ENCODE measurements at regions not wholly inside any gene's neighbourhood (a gene's known extent, or its start where the extent isn't known, plus 50 kb on each side); places are given as distances from the start of the nearest gene placed in this dataset.

- POLR2A ChIA-PET, result no interaction called here
- Histone ChIP-seq H3K27ac (ENCODE audit: extremely low read depth, low read depth, low read length) (no peak overlapping the region), H3K36me3 (ENCODE audit: control insufficient read depth in 2 of 2, insufficient read depth in 1 of 2, low read length in 2 of 2) (no peaks in the 10 kb centered on the region), H3K4me3 (ENCODE audit: low read depth, low read length) (no peak overlapping the region), H3K4me1 (ENCODE audit: control insufficient read depth, insufficient read depth, low read length) (no peaks in the 10 kb centered on the region), H3K9me3 (ENCODE audit: control insufficient read depth, insufficient read depth, low read depth, low read length) (no peaks in the 10 kb centered on the region)
- CTCF ChIA-PET, result no interaction called here
- TF ChIP-seq KLF1 (tag by site-specific recombination; IDR thresholded peaks at IDR 0.05) (no peak), ZNF426 (tag by site-specific recombination; IDR thresholded peaks at IDR 0.05) (no peak), WT1 (tag by site-specific recombination; IDR thresholded peaks at IDR 0.05) (no peak), ZNF148 (tag by site-specific recombination; IDR thresholded peaks at IDR 0.05; ENCODE audit: borderline replicate concordance) (no peak), ZNF585B (tag by site-specific recombination; IDR thresholded peaks at IDR 0.05) (no peak), ZNF747 (tag by site-specific recombination; IDR thresholded peaks at IDR 0.05) (no peak), ZSCAN4 (tag by site-specific recombination; IDR thresholded peaks at IDR 0.05) (no peak), HOXA7 (CRISPR knock-in tag; IDR thresholded peaks at IDR 0.05; ENCODE audit: borderline replicate concordance) (no peak), SCRT1 (tag by site-specific recombination; IDR thresholded peaks at IDR 0.05; ENCODE audit: borderline replicate concordance) (no peak), ZNF449 (tag by site-specific recombination; IDR thresholded peaks at IDR 0.05) (no peak), ZNF132 (tag by site-specific recombination; IDR thresholded peaks at IDR 0.05; ENCODE audit: borderline replicate concordance) (no peak), KLF10 (tag by site-specific recombination; IDR thresholded peaks at IDR 0.05) (no peak), ZFP3 (tag by site-specific recombination; IDR thresholded peaks at IDR 0.05; ENCODE audit: low read depth) (no peak), ZNF513 (tag by site-specific recombination; IDR thresholded peaks at IDR 0.05) (no peak), ZNF155 (tag by site-specific recombination; IDR thresholded peaks at IDR 0.05) (no peak), CTCF (tag by site-specific recombination; IDR thresholded peaks at IDR 0.05) (no peak)
These were observed 757.3 kb upstream of the CRIM1 start for GRCh38 chr2:35598310-35598709.

GRCh38 chr2:35591886-35592285, 763.7 kb upstream of the CRIM1 start:
- Histone ChIP-seq H3K36me3 (ENCODE audit: control insufficient read depth in 2 of 2, insufficient read depth in 1 of 2, low read length in 2 of 2) (no peaks in the 10 kb centered on the region), H3K4me1 (ENCODE audit: control insufficient read depth, insufficient read depth, low read length) (no peaks in the 10 kb centered on the region), H3K27ac (ENCODE audit: extremely low read depth, low read depth, low read length) (no peak overlapping the region), H3K9me3 (ENCODE audit: control insufficient read depth, insufficient read depth, low read depth, low read length) (no peaks in the 10 kb centered on the region), H3K4me3 (ENCODE audit: low read depth, low read length) (no peak overlapping the region)
- CTCF ChIA-PET, result no interaction called here
- POLR2A ChIA-PET, result no interaction called here
- TF ChIP-seq ZNF175 (tag by site-specific recombination; IDR thresholded peaks at IDR 0.05) (no peak), ZNF366 (tag by site-specific recombination; conservative IDR thresholded peaks at IDR 0.05) (no peak), ZNF514 (tag by site-specific recombination; IDR thresholded peaks at IDR 0.05) (no peak), SP2 (tag by site-specific recombination; IDR thresholded peaks at IDR 0.05) (no peak), BCL11A (tag by site-specific recombination; IDR thresholded peaks at IDR 0.05; ENCODE audit: low read depth) (no peak), ZNF155 (tag by site-specific recombination; IDR thresholded peaks at IDR 0.05) (no peak), ZNF777 (tag by site-specific recombination; IDR thresholded peaks at IDR 0.05; ENCODE audit: borderline replicate concordance) (no peak), ZNF132 (tag by site-specific recombination; IDR thresholded peaks at IDR 0.05; ENCODE audit: borderline replicate concordance) (no peak), PATZ1 (tag by site-specific recombination; IDR thresholded peaks at IDR 0.05) (no peak), ZSCAN18 (tag by site-specific recombination; IDR thresholded peaks at IDR 0.05) (no peak)

Measured in HEK293 (cell line).